C4-2B (cell line): ENCODE measurements at regions not wholly inside any gene's neighbourhood (a gene's known extent, or its start where the extent isn't known, plus 50 kb on each side); places are given as distances from the start of the nearest gene placed in this dataset.

ENCODE experiments used
- ZFX ChIP-seq: fragments of 450-650 bp; IDR thresholded peaks from 2 replicates; pipeline ENCODE4 v1.6.1; 2017
- TF ChIP-seq, protein P1 (sequence below): fragments of 450-650 bp; conservative IDR thresholded peaks from 2 replicates; pipeline ENCODE4 v1.5.1; 2017; ENCODE audit warnings: mild to moderate bottlenecking

DNA sequence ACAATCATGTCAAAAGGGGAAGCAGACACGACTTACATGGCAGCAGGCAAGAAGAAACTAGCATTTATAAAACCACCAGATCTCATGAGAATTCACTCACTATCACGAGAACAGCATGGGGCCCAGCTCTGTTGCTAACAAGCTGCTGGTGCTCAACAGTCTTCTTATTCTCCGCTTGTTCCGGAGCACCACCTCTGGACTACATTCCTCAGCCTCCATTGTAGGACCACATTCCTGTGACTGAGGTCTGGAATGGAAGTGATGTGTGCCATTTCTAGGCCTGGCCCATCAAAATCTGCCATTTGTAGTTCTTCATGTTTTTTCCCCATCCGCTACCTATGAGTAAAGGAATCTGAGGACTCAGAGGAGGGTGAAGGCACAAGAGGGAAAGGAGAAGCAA is 111.5 kb upstream of the PTCHD1 start:
- TF ChIP-seq, protein P1, sequence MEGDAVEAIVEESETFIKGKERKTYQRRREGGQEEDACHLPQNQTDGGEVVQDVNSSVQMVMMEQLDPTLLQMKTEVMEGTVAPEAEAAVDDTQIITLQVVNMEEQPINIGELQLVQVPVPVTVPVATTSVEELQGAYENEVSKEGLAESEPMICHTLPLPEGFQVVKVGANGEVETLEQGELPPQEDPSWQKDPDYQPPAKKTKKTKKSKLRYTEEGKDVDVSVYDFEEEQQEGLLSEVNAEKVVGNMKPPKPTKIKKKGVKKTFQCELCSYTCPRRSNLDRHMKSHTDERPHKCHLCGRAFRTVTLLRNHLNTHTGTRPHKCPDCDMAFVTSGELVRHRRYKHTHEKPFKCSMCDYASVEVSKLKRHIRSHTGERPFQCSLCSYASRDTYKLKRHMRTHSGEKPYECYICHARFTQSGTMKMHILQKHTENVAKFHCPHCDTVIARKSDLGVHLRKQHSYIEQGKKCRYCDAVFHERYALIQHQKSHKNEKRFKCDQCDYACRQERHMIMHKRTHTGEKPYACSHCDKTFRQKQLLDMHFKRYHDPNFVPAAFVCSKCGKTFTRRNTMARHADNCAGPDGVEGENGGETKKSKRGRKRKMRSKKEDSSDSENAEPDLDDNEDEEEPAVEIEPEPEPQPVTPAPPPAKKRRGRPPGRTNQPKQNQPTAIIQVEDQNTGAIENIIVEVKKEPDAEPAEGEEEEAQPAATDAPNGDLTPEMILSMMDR, result no peak
- no peak for TF ChIP-seq ZFX
